ENCODE measurements at regions not wholly inside any gene's neighbourhood (a gene's known extent, or its start where the extent isn't known, plus 50 kb on each side); places are given as distances from the start of the nearest gene placed in this dataset.

DNA sequence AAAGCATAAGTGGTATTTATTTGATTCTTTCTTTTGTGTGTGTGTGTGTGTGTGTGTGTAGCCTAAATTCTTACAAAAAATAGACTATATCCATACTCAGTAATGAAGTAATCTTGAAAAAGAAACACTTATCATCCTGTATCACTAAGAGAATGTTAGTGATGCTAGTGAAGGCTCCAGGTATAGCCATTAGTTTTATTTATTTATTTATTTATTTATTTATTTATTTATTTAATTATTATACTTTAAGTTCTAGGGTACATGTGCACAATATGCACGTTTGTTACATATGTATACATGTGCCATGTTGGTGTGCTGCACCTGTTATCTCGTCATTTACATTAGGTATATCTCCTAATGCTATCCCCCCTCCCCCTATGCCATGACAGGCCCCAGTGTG lies 436.0 kb downstream of the HTR7 start:
- Histone ChIP-seq H3K9me3 (ENCODE audit: control extremely low read depth in 1 of 3, control insufficient read depth in 2 of 3, insufficient read depth in 1 of 3, low read length in 2 of 3) (no peaks in the 10 kb centered on the region), H2AFZ (ENCODE audit: insufficient read depth, low read depth, low read length, poor library complexity, severe bottlenecking) (no peak overlapping the region), H4K20me1 (ENCODE audit: control insufficient read depth, insufficient read depth, low read length, poor library complexity, severe bottlenecking) (no peaks in the 10 kb centered on the region), H3K4me1 (ENCODE audit: control insufficient read depth in 2 of 2, insufficient read depth in 2 of 2, low read length in 2 of 2) (no peaks in the 10 kb centered on the region), H3K36me3 (replicated peaks in 1 of 2; ENCODE audit: control extremely low read depth in 1 of 2, control insufficient read depth in 1 of 2, extremely low read depth in 1 of 2, insufficient read depth in 2 of 2, low read length in 1 of 2) (no peaks in the 10 kb centered on the region), H3K4me3 (ENCODE audit: control extremely low read depth in 1 of 5, extremely low read depth in 1 of 5, insufficient read depth in 1 of 5, low read depth in 2 of 5, low read length in 4 of 5) (no peak overlapping the region), H3K4me2 (replicated peaks; ENCODE audit: low read depth, low read length, poor library complexity, severe bottlenecking) (no peak overlapping the region), H3K27me3 (replicated peaks in 1 of 4; ENCODE audit: control extremely low read depth in 1 of 4, control insufficient read depth in 3 of 4, insufficient read depth in 4 of 4, low read length in 3 of 4) (no peaks in the 10 kb centered on the region), H3K27ac (ENCODE audit: low read length in 2 of 2) (no peak overlapping the region), H3K79me2 (ENCODE audit: control insufficient read depth, insufficient read depth, low read length) (no peaks in the 10 kb centered on the region), H3K9ac (ENCODE audit: low read length) (no peak overlapping the region)
- intact Hi-C loops (cut with micrococcal nuclease), result no loop called here
- peaks cover 2% of the 10 kb centered on the region for H3K9me3 Mint-ChIP-seq (ENCODE audit: insufficient read depth)
- TF ChIP-seq EZH2 (IDR thresholded peaks at IDR 0.05; ENCODE audit: borderline replicate concordance, insufficient read depth, low read depth, low read length, poor library complexity, severe bottlenecking), result no peak
- TF ChIP-seq, protein P1, sequence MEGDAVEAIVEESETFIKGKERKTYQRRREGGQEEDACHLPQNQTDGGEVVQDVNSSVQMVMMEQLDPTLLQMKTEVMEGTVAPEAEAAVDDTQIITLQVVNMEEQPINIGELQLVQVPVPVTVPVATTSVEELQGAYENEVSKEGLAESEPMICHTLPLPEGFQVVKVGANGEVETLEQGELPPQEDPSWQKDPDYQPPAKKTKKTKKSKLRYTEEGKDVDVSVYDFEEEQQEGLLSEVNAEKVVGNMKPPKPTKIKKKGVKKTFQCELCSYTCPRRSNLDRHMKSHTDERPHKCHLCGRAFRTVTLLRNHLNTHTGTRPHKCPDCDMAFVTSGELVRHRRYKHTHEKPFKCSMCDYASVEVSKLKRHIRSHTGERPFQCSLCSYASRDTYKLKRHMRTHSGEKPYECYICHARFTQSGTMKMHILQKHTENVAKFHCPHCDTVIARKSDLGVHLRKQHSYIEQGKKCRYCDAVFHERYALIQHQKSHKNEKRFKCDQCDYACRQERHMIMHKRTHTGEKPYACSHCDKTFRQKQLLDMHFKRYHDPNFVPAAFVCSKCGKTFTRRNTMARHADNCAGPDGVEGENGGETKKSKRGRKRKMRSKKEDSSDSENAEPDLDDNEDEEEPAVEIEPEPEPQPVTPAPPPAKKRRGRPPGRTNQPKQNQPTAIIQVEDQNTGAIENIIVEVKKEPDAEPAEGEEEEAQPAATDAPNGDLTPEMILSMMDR (IDR thresholded peaks at IDR 0.05), result no peak
- DNase-seq (no peak), ATAC-seq (ENCODE audit: low read depth) (no peak)
- peaks cover 3% of the 10 kb centered on the region for H3K27me3 Mint-ChIP-seq
- CTCF ChIA-PET, result no interaction called here
- WGBS (ENCODE audit: insufficient coverage), result 100% methylated on average over 1 of the region's 2 CpGs
- H3K27ac Mint-ChIP-seq, result no peak overlapping the region
- H3K4me3 Mint-ChIP-seq, result no peak overlapping the region
- POLR2A ChIA-PET, result no interaction called here
- no peaks in the 10 kb centered on the region for H3K4me1 Mint-ChIP-seq

DNA sequence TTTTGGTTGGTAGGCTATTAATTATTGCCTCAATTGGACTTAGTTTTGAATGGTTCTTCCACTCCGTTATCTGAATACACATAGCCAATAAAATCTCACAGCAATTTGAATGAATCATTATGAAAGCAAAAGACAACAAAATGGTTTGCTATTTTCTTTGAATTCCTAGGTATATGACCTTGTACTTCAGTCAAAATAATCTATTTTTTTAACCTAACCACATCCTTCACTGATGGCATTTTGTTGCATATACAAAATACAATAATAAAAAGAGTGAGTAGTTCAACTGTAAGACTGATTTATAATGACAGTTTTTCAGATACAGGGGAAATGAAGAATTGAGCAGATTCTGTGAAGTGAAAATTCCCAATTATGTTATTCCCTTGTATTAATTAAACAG lies 433.1 kb downstream of the HTR7 start:
- Histone ChIP-seq H2AFZ (ENCODE audit: insufficient read depth, low read depth, low read length, poor library complexity, severe bottlenecking) (no peak overlapping the region), H3K9ac (ENCODE audit: low read length) (no peak overlapping the region), H4K20me1 (ENCODE audit: control insufficient read depth, insufficient read depth, low read length, poor library complexity, severe bottlenecking) (no peaks in the 10 kb centered on the region), H3K4me1 (ENCODE audit: control insufficient read depth in 2 of 2, insufficient read depth in 2 of 2, low read length in 2 of 2) (no peaks in the 10 kb centered on the region), H3K4me3 (ENCODE audit: control extremely low read depth in 1 of 5, extremely low read depth in 1 of 5, insufficient read depth in 1 of 5, low read depth in 2 of 5, low read length in 4 of 5) (no peak overlapping the region), H3K27me3 (replicated peaks in 1 of 4; ENCODE audit: control extremely low read depth in 1 of 4, control insufficient read depth in 3 of 4, insufficient read depth in 4 of 4, low read length in 3 of 4) (no peaks in the 10 kb centered on the region), H3K9me3 (ENCODE audit: control extremely low read depth in 1 of 3, control insufficient read depth in 2 of 3, insufficient read depth in 1 of 3, low read length in 2 of 3) (no peaks in the 10 kb centered on the region), H3K36me3 (replicated peaks in 1 of 2; ENCODE audit: control extremely low read depth in 1 of 2, control insufficient read depth in 1 of 2, extremely low read depth in 1 of 2, insufficient read depth in 2 of 2, low read length in 1 of 2) (no peaks in the 10 kb centered on the region), H3K27ac (ENCODE audit: low read length in 2 of 2) (no peak overlapping the region), H3K79me2 (ENCODE audit: control insufficient read depth, insufficient read depth, low read length) (no peaks in the 10 kb centered on the region), H3K4me2 (replicated peaks; ENCODE audit: low read depth, low read length, poor library complexity, severe bottlenecking) (no peak overlapping the region)
- POLR2A ChIA-PET, result no interaction called here
- no CpG with 5 or more reads among the region's 1 CpG for WGBS (ENCODE audit: insufficient coverage)
- CTCF ChIA-PET, result no interaction called here
- peaks cover 3% of the 10 kb centered on the region for H3K27me3 Mint-ChIP-seq
- no peak overlapping the region for H3K27ac Mint-ChIP-seq
- TF ChIP-seq EZH2 (IDR thresholded peaks at IDR 0.05; ENCODE audit: borderline replicate concordance, insufficient read depth, low read depth, low read length, poor library complexity, severe bottlenecking), result no peak
- TF ChIP-seq, protein P1 (IDR thresholded peaks at IDR 0.05), result no peak
- no peak for DNase-seq
- no peak overlapping the region for H3K4me3 Mint-ChIP-seq
- no peaks in the 10 kb centered on the region for H3K4me1 Mint-ChIP-seq
- peaks cover 2% of the 10 kb centered on the region for H3K9me3 Mint-ChIP-seq (ENCODE audit: insufficient read depth)
- ATAC-seq (ENCODE audit: low read depth), result no peak
- intact Hi-C loops (cut with micrococcal nuclease), result no loop called here

Data from B cell (primary cell).